GM23338 (cell line): ENCODE measurements at regions not wholly inside any gene's neighbourhood (a gene's known extent, or its start where the extent isn't known, plus 50 kb on each side); places are given as distances from the start of the nearest gene placed in this dataset.

Experiments used
- ATAC-seq: fragments of 200-7000 bp; cut with Tn5 transposase; 3 replicates; pipeline ENCODE4 v1.9.1; 2020
- DNase-seq: peaks from one replicate; pipeline ENCODE4 v3.0.0-alpha.2; 2015; ENCODE audit warnings: low spot score
- H2AFZ ChIP-seq: fragments of 200-600 bp; sonication (generic); 2 replicates; pipeline ENCODE4 v1.8.0; 2016; ENCODE audit warnings: antibody characterized with exemption, mild to moderate bottlenecking, moderate library complexity
- H3F3A ChIP-seq: fragments of 200-600 bp; sonication (generic); replicated peaks from 2 replicates; pipeline ENCODE4 v1.8.0; 2017; ENCODE audit warnings: antibody characterized with exemption, mixed run types, low read depth
- H3K27ac ChIP-seq: fragments of 200-600 bp; sonication (generic); 2 replicates; pipeline ENCODE4 v1.6.1; 2016; ENCODE audit warnings: low read depth
- H3K27me3 ChIP-seq: fragments of 200-600 bp; sonication (generic); 2 replicates; pipeline ENCODE4 v1.8.0; 2016; ENCODE audit warnings: mild to moderate bottlenecking, mixed run types, moderate library complexity; ENCODE audit not compliant: insufficient read depth
- H3K36me3 ChIP-seq: fragments of 200-600 bp; sonication (generic); 2 replicates; pipeline ENCODE4 v1.8.0; 2016; ENCODE audit warnings: mild to moderate bottlenecking; ENCODE audit not compliant: insufficient read depth
- H3K4me1 ChIP-seq: fragments of 200-600 bp; sonication (generic); 2 replicates; pipeline ENCODE4 v1.8.0; 2016; ENCODE audit warnings: mild to moderate bottlenecking, moderate library complexity; ENCODE audit not compliant: insufficient read depth
- H3K4me2 ChIP-seq: fragments of 200-600 bp; sonication (generic); 2 replicates; pipeline ENCODE4 v1.7.1; 2017; ENCODE audit warnings: mixed run types
- H3K4me3 ChIP-seq: fragments of 200-600 bp; sonication (generic); 2 replicates; pipeline ENCODE4 v1.6.1; 2016; ENCODE audit warnings: mixed run types
- H3K79me2 ChIP-seq: fragments of 200-600 bp; sonication (generic); replicated peaks from 2 replicates; pipeline ENCODE4 v1.8.0; 2017; ENCODE audit warnings: mild to moderate bottlenecking; ENCODE audit not compliant: insufficient read depth
- H3K9me2 ChIP-seq: fragments of 200-600 bp; sonication (generic); 2 replicates; pipeline ENCODE4 v1.8.0; 2017; ENCODE audit not compliant: insufficient read depth
- H4K20me1 ChIP-seq: fragments of 200-600 bp; sonication (generic); replicated peaks from 2 replicates; pipeline ENCODE4 v1.8.0; 2017; ENCODE audit warnings: mild to moderate bottlenecking; ENCODE audit not compliant: insufficient read depth
- H3K27ac Mint-ChIP-seq: 2 replicates; pipeline ENCODE4 v1.8.0; 2020; ENCODE audit warnings: inconsistent platforms, mild to moderate bottlenecking, moderate library complexity, mixed read lengths
- H3K27me3 Mint-ChIP-seq: 3 replicates; pipeline ENCODE4 v1.8.0; 2022; ENCODE audit warnings: low read depth, mild to moderate bottlenecking, moderate library complexity, mixed read lengths, inconsistent platforms; ENCODE audit not compliant: insufficient read depth, poor library complexity
- H3K36me3 Mint-ChIP-seq: 3 replicates; pipeline ENCODE4 v1.8.0; 2021; ENCODE audit warnings: low read depth, mild to moderate bottlenecking, inconsistent platforms, moderate library complexity, mixed read lengths
- H3K4me1 Mint-ChIP-seq: 3 replicates; pipeline ENCODE4 v1.8.0; 2020; ENCODE audit warnings: mild to moderate bottlenecking, inconsistent platforms, mixed read lengths
- H3K4me3 Mint-ChIP-seq: 3 replicates; pipeline ENCODE4 v1.8.0; 2021; ENCODE audit warnings: moderate library complexity, mild to moderate bottlenecking, inconsistent platforms, mixed read lengths
- H3K9me3 Mint-ChIP-seq: 3 replicates; pipeline ENCODE4 v1.8.0; 2020; ENCODE audit warnings: moderate library complexity, mild to moderate bottlenecking, inconsistent platforms, mixed read lengths
- CREB1 ChIP-seq: fragments of 250-450 bp; sonication (Bioruptor Pico); IDR thresholded peaks from 2 replicates; pipeline ENCODE4 v1.5.0; 2020; ENCODE audit warnings: low read depth, mild to moderate bottlenecking, moderate library complexity
- EZH2 ChIP-seq: fragments of 200-600 bp; sonication (generic); IDR thresholded peaks from one replicate; pipeline ENCODE4 v1.8.0; 2017; ENCODE audit warnings: antibody characterized with exemption, mild to moderate bottlenecking, low read depth; ENCODE audit not compliant: unreplicated experiment
- EZH2phosphoT487 ChIP-seq: fragments of 200-600 bp; sonication (generic); IDR thresholded peaks from one replicate; pipeline ENCODE4 v1.8.1; 2018; ENCODE audit warnings: antibody characterized with exemption; ENCODE audit not compliant: unreplicated experiment
- JUNB ChIP-seq: IDR thresholded peaks from one replicate; pipeline ENCODE4 v1.6.1; 2016; ENCODE audit warnings: antibody characterized with exemption; ENCODE audit not compliant: unreplicated experiment
- NANOG ChIP-seq: IDR thresholded peaks from 2 replicates; pipeline ENCODE4 v1.6.1; 2016; ENCODE audit warnings: antibody characterized with exemption, borderline replicate concordance
- POLR2AphosphoS5 ChIP-seq: IDR thresholded peaks from 2 replicates; pipeline ENCODE4 v1.6.1; 2016; ENCODE audit warnings: antibody characterized with exemption, low read depth
- STAT1 ChIP-seq: IDR thresholded peaks from one replicate; pipeline ENCODE4 v1.6.1; 2016; ENCODE audit warnings: antibody characterized with exemption; ENCODE audit not compliant: unreplicated experiment
- TF ChIP-seq, protein P1 (sequence below), 2 experiments: fragments of 200-600 bp in 1 of 2; sonication (generic) in 1 of 2; conservative IDR thresholded peaks; 2 replicates each; pipeline versions ENCODE4 v1.5.1 to v1.6.1; 2016 to 2017; ENCODE audit warnings: antibody characterized with exemption in 2 of 2, low read depth in 2 of 2, mild to moderate bottlenecking in 2 of 2, moderate library complexity in 1 of 2
- TF ChIP-seq, protein P2 (sequence below): fragments of 250-450 bp; sonication (Bioruptor Pico); IDR thresholded peaks from 2 replicates; pipeline ENCODE4 v1.5.0; 2020; ENCODE audit warnings: mild to moderate bottlenecking, moderate library complexity

DNA sequence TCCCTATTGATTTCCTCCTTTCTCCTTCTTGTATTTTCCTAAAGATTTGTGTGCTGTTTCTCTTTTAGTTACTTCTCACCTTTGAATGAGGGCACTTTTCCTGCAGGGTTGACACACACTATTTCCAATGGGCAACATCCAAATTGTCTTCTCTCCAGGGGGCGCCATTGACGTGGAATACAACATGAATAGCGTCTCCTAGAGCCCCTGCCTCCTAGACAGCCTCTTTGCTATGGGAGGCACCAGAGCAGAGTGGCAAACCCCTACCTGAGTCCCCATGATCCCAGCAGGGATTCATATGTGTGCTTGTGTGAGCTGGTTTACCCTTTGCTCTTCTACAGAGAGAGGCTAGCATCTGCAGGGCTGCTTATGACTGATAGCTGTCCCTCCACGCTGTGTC is 61.3 kb upstream of the ITSN2 start:
- peaks cover under 1% of the 10 kb centered on the region for H3K27me3 Mint-ChIP-seq

DNA sequence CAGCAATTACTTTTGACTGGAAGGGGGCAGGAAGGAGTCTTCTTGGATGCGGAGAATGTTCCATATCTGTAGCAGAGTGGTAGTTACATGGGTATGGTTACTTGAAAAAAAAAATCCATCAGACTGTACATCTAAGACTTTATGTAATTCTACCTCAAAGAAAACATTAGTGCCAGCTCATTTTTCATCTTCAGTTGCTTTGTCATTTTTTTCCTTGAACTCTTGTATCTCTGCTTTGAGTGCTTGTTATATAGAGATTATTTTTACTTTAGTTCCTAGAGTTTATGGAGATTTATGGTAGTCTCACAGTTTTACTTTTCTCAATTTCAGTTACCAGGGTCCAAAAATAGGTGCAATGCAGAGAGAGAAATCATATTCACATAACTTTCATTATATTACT is 60.0 kb upstream of the ITSN2 start:
- H3K4me3 ChIP-seq = no peak overlapping the region
- no peaks in the 10 kb centered on the region; the same call in 1 of the 2 replicates for H4K20me1 ChIP-seq
- no peak overlapping the region for H3K4me3 Mint-ChIP-seq
- no peaks in the 10 kb centered on the region for H3K79me2 ChIP-seq
- H3K4me1 ChIP-seq = peaks cover 6% of the 10 kb centered on the region; the same call in 1 of the 2 replicates
- no peaks in the 10 kb centered on the region for H3K9me2 ChIP-seq
- no peaks in the 10 kb centered on the region for H3F3A ChIP-seq
- no peak for DNase-seq
- no peak for ATAC-seq
- TF ChIP-seq STAT1 = no peak
- TF ChIP-seq NANOG = no peak
- no peak for TF ChIP-seq JUNB
- no peak for TF ChIP-seq EZH2
- peaks cover 2% of the 10 kb centered on the region for H3K27me3 Mint-ChIP-seq
- no peaks in the 10 kb centered on the region for H3K36me3 ChIP-seq
- no peaks in the 10 kb centered on the region for H3K27me3 ChIP-seq
- no peak overlapping the region for H3K27ac Mint-ChIP-seq
- no peak overlapping the region for H3K4me2 ChIP-seq
- no peak overlapping the region for H2AFZ ChIP-seq
- peaks cover 8% of the 10 kb centered on the region; the same call in 2 of the 3 replicates for H3K4me1 Mint-ChIP-seq
- H3K36me3 Mint-ChIP-seq = no peaks in the 10 kb centered on the region
- no peak overlapping the region for H3K27ac ChIP-seq
- H3K9me3 Mint-ChIP-seq = 0 out of 3 replicates have a peak, but pooled peaks cover 3% of the 10 kb centered on the region

More for the DNA sequence above, 61.3 kb upstream of the ITSN2 start:
- H3K27ac Mint-ChIP-seq = no peak overlapping the region
- H3K27me3 ChIP-seq = no peaks in the 10 kb centered on the region
- H2AFZ ChIP-seq = peak overlapping the region; percentile 70; the same call in 1 of the 2 replicates
- DNase-seq = peak; percentile 87
- H3K27ac ChIP-seq = no peak overlapping the region
- peaks cover 8% of the 10 kb centered on the region; the same call in 2 of the 3 replicates for H3K4me1 Mint-ChIP-seq
- H3K4me3 Mint-ChIP-seq = no peak overlapping the region
- no peaks in the 10 kb centered on the region; the same call in 1 of the 2 replicates for H4K20me1 ChIP-seq
- no peaks in the 10 kb centered on the region for H3K9me2 ChIP-seq
- H3K4me2 ChIP-seq = no peak overlapping the region
- no peaks in the 10 kb centered on the region for H3K36me3 ChIP-seq
- TF ChIP-seq CREB1 (no peak), EZH2phosphoT487 (no peak)
- TF ChIP-seq, protein P1, sequence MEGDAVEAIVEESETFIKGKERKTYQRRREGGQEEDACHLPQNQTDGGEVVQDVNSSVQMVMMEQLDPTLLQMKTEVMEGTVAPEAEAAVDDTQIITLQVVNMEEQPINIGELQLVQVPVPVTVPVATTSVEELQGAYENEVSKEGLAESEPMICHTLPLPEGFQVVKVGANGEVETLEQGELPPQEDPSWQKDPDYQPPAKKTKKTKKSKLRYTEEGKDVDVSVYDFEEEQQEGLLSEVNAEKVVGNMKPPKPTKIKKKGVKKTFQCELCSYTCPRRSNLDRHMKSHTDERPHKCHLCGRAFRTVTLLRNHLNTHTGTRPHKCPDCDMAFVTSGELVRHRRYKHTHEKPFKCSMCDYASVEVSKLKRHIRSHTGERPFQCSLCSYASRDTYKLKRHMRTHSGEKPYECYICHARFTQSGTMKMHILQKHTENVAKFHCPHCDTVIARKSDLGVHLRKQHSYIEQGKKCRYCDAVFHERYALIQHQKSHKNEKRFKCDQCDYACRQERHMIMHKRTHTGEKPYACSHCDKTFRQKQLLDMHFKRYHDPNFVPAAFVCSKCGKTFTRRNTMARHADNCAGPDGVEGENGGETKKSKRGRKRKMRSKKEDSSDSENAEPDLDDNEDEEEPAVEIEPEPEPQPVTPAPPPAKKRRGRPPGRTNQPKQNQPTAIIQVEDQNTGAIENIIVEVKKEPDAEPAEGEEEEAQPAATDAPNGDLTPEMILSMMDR (conservative IDR thresholded peaks at IDR 0.05; ENCODE audit: low read depth in 2 of 2) = peak; percentile 73 to 92
- H3K79me2 ChIP-seq = no peaks in the 10 kb centered on the region
- ATAC-seq = peak; percentile 79
- H3K36me3 Mint-ChIP-seq = no peaks in the 10 kb centered on the region
- H3K4me3 ChIP-seq = no peak overlapping the region
- no peaks in the 10 kb centered on the region for H3F3A ChIP-seq
- peaks cover 6% of the 10 kb centered on the region; the same call in 1 of the 2 replicates for H3K4me1 ChIP-seq
- 0 out of 3 replicates have a peak, but pooled peaks cover 3% of the 10 kb centered on the region for H3K9me3 Mint-ChIP-seq

DNA sequence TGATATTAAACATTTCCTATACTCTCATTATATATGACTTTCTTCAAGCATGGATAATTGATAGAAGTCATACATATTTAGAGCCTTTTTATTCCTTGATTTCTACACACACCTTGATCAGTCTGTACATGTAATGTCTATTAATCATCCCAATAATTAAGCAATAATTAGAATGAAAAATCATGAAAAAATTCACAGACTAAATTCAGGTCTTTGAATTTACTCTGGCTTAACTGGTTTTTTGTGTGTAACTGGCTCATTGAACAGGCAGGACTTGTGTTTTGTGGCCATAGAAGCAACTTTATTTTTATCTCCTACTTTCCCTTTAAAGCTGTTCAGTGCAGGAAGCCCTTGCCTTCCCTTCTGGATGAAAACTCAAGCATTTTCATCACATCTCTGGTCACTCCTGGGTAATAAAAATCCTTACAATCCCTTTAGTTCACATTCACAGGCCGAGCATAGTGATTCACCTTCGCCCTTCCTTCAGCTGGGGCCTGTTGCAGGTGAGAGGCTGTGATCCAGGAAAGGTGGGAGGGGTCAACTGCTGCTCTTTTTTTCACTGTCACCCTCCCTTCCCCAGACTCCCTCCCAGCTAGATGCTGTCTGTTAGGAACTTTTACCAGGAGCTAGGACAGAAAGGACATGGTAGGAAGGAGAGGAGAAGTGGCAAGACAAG is 58.0 kb upstream of the ITSN2 start:
- Histone ChIP-seq H2AFZ (peak overlapping the region; percentile 1; the same call in 1 of the 2 replicates), H3F3A (no peaks in the 10 kb centered on the region), H3K9me2 (no peaks in the 10 kb centered on the region), H3K4me3 (no peak overlapping the region), H4K20me1 (no peaks in the 10 kb centered on the region; the same call in 1 of the 2 replicates), H3K79me2 (no peaks in the 10 kb centered on the region), H3K4me1 (peaks cover 6% of the 10 kb centered on the region; the same call in 1 of the 2 replicates), H3K27me3 (no peaks in the 10 kb centered on the region), H3K36me3 (no peaks in the 10 kb centered on the region), H3K4me2 (no peak overlapping the region), H3K27ac (no peak overlapping the region)
- peaks cover 2% of the 10 kb centered on the region for H3K27me3 Mint-ChIP-seq
- H3K36me3 Mint-ChIP-seq = no peaks in the 10 kb centered on the region
- DNase-seq (peak; percentile 80), ATAC-seq (peak; percentile 94)
- no peak overlapping the region for H3K4me3 Mint-ChIP-seq
- H3K9me3 Mint-ChIP-seq = 0 out of 3 replicates have a peak, but pooled peaks cover 3% of the 10 kb centered on the region
- peaks cover 8% of the 10 kb centered on the region; the same call in 2 of the 3 replicates for H3K4me1 Mint-ChIP-seq
- peak overlapping the region; percentile 67; the same call in 1 of the 2 replicates for H3K27ac Mint-ChIP-seq
- TF ChIP-seq, protein P2, sequence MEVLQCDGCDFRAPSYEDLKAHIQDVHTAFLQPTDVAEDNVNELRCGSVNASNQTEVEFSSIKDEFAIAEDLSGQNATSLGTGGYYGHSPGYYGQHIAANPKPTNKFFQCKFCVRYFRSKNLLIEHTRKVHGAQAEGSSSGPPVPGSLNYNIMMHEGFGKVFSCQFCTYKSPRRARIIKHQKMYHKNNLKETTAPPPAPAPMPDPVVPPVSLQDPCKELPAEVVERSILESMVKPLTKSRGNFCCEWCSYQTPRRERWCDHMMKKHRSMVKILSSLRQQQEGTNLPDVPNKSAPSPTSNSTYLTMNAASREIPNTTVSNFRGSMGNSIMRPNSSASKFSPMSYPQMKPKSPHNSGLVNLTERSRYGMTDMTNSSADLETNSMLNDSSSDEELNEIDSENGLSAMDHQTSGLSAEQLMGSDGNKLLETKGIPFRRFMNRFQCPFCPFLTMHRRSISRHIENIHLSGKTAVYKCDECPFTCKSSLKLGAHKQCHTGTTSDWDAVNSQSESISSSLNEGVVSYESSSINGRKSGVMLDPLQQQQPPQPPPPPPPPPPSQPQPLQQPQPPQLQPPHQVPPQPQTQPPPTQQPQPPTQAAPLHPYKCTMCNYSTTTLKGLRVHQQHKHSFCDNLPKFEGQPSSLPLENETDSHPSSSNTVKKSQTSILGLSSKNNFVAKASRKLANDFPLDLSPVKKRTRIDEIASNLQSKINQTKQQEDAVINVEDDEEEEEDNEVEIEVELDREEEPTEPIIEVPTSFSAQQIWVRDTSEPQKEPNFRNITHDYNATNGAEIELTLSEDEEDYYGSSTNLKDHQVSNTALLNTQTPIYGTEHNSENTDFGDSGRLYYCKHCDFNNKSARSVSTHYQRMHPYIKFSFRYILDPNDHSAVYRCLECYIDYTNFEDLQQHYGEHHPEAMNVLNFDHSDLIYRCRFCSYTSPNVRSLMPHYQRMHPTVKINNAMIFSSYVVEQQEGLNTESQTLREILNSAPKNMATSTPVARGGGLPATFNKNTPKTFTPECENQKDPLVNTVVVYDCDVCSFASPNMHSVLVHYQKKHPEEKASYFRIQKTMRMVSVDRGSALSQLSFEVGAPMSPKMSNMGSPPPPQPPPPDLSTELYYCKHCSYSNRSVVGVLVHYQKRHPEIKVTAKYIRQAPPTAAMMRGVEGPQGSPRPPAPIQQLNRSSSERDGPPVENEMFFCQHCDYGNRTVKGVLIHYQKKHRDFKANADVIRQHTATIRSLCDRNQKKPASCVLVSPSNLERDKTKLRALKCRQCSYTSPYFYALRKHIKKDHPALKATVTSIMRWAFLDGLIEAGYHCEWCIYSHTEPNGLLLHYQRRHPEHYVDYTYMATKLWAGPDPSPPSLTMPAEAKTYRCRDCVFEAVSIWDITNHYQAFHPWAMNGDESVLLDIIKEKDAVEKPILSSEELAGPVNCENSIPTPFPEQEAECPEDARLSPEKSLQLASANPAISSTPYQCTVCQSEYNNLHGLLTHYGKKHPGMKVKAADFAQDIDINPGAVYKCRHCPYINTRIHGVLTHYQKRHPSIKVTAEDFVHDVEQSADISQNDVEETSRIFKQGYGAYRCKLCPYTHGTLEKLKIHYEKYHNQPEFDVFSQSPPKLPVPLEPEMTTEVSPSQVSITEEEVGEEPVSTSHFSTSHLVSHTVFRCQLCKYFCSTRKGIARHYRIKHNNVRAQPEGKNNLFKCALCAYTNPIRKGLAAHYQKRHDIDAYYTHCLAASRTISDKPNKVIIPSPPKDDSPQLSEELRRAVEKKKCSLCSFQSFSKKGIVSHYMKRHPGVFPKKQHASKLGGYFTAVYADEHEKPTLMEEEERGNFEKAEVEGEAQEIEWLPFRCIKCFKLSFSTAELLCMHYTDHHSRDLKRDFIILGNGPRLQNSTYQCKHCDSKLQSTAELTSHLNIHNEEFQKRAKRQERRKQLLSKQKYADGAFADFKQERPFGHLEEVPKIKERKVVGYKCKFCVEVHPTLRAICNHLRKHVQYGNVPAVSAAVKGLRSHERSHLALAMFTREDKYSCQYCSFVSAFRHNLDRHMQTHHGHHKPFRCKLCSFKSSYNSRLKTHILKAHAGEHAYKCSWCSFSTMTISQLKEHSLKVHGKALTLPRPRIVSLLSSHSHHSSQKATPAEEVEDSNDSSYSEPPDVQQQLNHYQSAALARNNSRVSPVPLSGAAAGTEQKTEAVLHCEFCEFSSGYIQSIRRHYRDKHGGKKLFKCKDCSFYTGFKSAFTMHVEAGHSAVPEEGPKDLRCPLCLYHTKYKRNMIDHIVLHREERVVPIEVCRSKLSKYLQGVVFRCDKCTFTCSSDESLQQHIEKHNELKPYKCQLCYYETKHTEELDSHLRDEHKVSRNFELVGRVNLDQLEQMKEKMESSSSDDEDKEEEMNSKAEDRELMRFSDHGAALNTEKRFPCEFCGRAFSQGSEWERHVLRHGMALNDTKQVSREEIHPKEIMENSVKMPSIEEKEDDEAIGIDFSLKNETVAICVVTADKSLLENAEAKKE (CRISPR knock-in tag) = no peak
- no peak for TF ChIP-seq POLR2AphosphoS5
- TF ChIP-seq NANOG = no peak
